GM18502 (cell line): ENCODE measurements at regions not wholly inside any gene's neighbourhood (a gene's known extent, or its start where the extent isn't known, plus 50 kb on each side); places are given as distances from the start of the nearest gene placed in this dataset.

Experiments used
- ATAC-seq: cut with Tn5 transposase; IDR thresholded peaks from one replicate; pipeline ENCODE4 v1.9.1; 2021; ENCODE audit warnings: mild to moderate bottlenecking; ENCODE audit not compliant: unreplicated experiment, poor library complexity

DNA sequence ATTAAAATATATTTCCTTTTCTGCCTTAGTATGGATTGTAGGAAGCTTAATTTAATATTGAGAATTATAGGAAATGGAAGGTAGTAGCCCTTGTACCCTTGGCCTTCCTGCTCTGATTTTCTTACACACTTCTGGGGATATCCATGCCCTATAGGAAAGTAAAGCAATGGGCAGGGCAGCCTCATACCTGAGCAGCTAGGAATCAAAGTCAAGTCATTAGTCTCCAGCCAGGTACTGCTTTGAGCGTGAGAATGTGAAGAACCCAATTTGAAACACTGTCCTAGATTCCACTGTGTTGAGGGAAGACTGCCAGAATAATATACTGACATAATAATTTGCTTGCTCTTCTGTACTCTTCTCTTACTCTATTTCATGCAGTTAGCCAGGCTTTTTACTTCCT is 51.0 kb upstream of the L3MBTL3 start:
- no peak for ATAC-seq

DNA sequence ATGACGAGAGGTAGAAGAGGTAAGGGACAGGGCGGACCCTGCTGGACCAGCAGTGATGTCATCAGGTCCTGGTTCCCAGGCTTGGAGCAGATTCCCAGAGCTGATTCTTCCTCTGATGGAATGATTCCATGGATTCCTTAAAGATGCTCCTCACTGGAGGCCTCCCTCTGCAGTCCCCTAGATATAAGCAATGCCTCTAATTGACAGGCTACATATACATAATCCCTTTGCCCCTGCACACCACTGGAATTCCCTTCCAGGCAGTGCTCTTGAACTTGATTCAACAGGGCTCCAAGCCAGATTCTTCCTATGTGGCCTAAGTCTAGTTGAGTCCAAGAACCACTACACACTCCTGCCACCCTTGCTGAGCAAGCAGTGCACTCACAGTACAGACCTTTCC is 52.3 kb upstream of the L3MBTL3 start:
- no peak for ATAC-seq

DNA sequence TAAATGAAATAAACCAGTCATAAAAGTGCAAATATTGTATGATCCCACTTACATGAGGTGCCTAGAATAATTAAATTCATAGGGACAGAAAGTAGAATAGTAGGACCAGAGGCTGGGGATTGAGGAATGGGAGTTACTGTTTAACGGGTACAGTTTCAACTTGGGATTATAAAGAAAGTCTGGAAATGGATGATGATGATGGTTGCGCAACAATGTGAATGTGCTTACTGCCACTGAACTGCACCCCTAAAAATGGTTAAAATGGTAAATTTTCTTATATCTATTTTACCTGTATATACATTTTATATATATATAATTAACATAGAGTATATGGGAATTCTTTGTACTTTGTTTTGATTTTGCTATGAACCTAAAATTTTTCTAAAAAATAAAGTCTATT is 53.3 kb upstream of the L3MBTL3 start:
- no peak for ATAC-seq

DNA sequence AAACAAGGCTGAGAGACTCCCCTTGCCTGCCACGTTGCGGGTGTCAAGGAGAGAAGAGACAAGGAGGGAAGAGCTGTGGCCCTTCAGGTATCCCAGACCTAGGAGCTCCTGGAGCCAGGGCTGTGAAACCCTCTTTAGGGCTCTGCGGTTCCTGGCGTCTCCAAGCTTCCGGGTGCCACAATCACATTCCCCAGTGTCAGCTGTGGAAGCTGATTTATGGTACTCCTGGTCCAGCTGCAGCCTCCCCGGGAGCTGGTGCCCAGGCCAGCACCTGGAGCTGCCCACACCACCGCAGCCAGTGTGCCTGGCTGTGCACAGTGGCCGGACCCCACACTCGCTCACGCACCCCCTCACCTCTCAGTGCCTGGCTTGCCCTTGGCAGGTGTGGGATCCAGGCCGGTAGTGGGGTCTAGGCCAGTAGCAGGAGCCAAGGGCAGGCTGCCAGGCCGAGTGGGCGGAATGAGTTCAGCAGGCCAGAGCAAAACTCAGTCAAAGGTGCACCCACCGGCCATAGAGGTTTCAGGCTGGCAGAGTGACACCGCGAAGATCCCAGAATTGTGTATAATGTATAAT is 58.9 kb upstream of the L3MBTL3 start:
- no peak for ATAC-seq

DNA sequence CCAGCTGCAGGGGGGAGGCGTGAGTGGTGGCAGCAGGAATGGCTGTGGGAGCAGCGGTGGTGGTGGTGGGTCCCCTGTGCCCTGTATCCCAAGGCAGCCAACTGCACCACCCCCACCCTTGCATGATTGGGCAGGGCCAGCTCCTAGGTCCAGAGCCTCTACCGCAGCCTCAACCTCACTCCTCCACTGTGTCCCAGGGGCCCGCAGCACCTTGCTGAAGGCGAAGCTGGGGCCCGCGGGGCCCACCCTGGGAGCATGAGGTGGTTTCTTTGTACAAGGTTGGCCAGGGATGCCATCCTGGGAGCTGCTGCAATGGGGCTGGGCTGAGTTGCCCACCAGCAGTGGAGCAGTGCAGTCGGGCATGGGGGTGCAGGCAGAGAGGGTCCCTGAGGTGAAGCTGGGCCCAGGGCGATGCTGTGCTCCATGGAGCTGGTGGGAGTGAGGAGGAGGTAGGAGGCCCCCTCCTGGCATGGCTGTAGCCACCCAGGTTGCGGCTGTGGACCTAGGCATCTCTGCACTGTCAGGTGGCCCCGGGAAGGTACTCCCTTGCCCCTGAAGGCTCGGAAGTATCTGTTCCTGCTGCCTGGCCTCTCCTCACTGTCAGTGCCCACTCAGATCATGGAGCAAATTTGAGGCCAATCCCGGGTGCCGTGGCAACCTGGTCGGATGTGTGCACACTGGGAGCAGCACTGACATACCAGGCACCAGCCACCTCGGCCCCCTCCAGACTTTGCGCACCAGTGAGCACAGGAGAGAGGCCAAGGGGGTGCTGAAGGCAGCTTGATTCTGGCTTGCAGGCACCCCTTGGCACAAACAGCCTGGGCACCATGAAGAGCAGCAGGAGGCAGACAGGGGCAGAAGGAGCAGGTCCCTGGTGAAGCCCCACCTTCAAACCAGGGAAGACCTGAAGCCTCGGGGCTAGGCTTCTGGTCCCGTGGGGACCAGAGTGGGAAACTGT is 60.2 kb upstream of the L3MBTL3 start:
- ATAC-seq: no peak

DNA sequence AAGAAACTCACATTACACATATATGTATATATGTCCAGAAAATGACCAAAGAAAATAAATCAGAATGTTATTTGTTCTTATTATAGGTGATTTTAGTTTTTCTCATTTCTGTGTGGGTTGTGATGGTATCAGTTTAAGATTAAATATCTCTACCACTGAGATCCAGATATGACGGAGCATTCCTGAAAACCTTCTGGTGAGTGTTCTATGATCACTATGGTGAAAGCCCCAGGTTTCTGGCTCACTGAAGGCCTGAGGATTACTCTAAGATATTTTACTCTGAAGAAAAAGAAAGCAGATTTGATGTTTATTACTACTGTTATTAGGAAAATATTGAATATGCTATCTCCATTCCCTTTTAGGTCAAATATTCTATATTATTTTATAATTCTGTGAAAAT is 62.8 kb upstream of the L3MBTL3 start:
- ATAC-seq: no peak

DNA sequence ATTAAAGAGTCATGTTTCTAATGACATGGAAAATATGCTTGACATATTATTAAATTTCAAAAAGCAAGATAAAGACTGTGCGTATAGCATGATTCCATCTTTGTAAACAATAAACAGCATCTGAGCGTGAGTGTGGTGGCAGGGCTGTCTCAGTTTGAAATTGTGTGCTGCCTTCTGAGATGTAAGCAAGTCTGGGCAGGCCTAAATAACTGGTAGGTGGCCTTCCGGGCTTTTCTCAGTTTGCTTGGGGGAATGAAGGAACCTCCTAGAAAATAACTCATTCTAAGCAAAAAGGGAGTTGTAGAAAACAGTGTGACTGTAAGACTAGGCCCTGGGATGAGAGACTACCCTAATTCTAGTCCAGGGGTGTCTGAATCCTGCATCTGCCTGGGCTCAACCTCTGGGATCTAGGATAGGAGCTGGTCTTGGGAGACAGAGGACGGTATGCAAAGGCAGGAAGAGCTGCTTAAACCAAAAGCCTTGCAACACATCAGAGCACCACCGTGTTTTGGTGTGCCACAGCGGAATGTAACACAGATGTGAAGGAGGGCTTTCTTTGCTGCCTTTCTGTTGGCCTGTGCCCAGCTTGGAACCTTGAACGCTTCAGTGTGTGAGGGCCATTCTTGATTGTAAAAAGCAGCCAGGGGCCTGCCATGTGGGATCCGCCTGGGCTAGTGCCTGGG is 63.5 kb upstream of the L3MBTL3 start:
- no peak for ATAC-seq

DNA sequence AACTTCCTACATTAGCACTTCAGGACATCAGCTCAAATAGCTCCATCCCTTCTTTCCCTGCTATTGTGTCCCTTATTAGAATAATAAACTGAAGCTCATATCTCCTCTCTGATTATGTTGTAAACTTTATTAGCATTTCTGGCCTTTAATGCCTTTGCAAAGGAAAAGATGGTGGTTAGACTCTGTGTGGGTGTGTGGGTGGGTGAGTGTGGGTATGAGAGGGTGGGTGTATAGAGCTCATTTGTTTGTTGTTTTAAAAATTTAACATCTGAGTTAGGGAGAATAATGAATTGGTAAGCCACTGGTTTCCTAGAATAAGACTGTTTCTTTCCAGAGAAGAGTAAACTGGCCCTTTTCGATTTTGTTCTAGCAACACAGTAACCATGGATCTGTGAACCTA is 70.6 kb upstream of the L3MBTL3 start:
- ATAC-seq: no peak

DNA sequence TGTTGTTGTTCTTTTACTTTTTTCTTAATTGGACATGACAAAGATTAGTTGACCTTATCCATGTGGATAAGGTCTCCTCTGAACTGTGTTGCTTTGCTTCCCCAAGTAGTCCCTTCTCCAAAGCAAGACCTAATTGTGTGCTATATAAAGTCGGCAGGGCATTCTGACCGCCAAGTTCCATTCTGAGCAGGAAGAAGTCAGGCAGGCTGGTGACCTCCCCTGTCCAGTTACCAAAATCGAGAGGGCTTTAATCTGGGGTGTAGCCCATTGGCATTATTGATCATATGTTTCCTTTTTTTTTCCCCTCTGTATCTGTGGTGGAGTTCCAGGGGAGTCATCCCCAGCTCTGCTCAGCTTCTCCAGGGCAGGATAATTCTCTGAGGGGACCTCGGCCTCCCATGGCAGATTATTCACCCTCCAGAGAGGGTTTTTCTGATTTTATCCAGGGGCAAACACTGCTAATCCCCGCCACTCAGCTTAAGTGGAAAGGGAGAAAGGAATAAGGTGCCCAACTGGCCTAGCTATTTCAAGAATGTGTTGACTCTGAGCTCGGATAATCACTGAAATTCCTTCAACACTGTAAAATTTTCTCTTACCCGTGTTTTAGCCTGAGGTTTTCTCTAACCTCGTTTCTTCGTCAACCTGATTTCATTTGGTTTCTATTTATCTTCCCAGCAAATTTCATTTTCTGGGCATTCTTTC is 71.8 kb upstream of the L3MBTL3 start:
- no peak for ATAC-seq

DNA sequence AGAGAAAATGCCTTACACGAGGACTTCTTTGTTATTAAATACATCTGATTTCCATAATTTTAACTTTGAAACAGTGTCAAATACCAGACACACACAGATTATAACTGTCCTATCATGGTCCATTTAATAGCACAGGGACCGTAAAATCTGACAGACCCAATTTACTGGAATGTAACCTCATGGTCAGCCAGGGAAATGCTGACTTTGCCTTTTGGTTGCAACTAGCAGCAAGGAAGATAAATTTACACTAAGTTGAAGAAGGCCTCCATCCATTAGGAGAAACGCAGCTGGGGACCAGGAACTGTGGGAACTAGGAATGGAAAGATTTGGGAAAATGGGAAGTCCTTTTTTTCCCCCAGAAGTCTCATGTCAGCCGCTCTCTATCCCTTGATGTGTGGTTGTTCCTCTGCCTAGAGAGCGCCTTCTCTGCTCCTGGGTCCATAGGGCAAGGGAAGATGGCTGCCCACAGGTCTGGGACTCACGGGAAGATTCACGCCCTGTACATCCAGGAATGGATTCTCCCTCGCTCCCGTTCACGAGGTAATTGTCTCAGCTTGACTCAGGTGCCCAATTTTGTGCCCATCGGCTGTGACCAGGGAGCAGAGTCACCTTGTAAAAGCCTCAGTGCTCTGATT is 74.6 kb upstream of the L3MBTL3 start:
- no peak for ATAC-seq

DNA sequence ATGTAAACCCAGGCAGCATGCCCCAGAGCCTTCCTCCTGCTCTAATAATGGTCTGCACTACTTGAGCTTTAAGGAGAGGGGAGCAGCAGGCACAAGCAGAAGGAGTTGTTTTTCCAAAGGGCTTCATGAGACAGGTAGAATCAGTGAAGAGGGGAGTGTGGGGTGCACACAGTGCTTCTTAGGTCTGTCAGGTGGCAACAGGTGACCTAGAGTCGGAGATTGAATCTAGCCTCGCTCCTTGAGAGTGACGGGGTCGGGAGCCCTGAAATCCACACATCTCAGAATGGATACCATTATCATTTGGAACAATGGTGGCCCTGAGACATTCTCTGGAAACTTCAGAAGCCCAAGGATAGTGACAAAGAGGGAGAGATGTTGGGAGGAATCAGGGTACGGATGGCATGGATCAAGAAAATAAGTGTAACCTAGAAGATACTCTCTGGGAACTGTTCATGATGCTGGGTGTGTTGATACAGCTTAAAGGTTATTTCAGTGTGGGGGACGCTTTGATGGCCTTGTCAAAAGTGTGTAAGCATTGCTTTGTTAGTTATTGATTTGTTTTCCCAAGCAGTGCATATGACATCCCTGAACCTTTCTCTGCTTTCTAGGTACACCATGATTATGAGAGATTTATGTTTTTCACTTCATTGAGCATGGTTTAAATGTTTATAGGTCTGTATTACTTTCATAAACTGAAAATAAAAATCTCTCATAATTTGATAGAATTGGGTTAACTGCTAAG is 77.8 kb upstream of the L3MBTL3 start:
- no peak for ATAC-seq

DNA sequence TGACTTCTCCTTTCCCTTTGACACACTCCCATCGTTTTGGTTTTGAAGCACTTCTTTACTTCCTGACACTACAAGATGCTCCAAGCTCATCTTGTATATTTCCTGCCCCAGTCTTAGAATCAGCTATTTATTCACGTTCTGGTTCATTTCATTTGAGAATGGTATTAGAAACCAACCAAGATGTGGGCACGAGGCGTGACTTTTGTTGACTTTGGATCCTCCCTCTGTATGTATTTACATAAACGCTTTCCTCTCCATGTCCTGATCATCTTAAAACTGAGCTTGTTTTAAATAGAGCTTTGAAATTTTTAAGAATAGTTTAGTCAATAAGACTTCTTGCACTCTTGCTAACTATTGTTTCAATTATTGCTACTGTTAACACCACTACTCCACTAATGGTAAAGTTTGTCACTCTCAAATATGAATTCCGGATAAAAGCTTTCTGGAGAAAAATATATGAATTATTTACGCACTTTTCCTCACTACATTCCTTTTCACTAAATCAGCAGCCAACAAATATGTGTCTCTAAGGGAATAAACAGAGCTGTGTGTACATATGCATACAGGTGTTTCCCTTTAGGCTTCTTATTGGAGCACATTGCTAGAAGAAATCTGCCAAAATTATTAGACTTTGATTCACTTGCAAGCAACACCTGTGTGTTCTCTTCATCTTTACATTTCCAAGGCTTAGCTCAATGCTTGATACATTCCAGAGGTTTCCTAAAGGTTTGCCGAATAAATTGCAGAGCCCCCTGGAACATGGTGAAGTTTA is 77.3 kb upstream of the TMEM244 start:
- no peak for ATAC-seq

DNA sequence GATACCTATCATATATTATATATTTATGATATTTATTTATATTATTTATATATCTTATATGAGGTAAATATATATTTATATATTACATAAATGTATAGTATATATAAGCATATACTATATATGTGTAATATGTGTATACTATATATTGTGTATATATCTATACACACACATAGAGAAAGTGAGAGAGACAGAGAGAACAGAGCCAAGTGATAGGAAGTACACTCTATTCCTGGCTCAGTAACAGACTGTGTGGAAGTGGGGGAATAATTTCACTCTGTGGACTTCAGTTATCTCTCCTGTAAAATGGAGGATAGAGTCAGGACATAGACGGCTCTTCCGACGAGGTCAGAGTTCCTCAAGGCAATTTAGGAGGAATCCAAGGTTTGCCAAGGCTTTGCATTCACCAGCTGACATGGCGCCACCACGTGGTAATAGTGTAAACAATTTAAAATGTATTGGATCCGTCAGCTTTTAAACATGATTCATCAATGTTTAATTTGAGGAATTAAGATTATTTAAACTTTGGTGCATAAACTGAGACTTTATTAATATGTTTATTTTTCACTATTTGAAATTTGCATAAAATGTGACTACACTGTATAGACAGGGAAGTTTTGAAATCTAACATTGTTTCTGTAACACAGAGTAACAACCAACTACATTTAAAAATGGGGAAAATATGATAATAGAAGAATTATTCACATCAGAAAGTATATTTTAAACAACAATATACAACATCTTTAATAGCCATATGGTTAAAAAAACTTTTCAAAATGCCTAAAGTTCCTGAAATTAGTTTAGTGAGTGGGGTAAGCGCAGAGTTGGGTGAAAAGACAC is 75.4 kb upstream of the TMEM244 start:
- ATAC-seq: peak; percentile 74

DNA sequence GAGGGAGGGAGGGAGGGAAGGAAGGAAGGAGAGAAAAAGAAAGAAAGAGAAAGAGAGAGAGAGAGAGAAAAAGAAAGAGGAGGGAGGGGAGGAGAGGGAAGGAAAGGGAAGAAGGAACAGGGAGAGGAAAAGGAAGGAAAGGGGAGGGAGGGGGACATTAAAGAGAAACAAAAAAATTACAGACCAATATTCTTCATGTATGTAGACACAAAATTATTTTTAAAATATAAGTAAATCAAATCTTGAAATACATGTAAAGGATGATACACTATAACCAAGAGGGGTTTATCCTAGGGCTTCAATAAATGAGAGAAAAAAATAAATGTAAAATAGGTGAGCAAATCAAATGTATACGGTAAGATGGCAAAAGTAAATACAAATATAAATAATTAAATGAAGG is 71.2 kb upstream of the TMEM244 start:
- ATAC-seq: no peak

DNA sequence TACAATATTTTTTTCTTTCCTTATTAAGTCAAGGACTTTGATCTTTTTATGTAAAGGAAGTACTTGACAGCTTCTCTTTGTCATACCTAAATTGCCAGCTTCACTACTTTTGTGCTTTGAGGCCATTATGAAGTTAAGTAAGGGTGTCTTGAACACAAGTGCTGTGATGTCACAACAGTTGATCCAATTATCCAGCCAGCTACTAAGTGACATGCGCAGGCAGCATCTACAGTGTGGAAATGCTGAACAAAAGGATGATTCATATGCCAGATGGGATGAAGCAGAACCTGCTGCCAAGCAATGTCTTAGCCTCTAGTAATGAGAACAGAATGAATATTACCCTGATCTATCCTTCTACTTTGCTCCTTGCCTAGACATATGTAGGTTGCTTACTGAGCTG is 68.3 kb upstream of the TMEM244 start:
- no peak for ATAC-seq

DNA sequence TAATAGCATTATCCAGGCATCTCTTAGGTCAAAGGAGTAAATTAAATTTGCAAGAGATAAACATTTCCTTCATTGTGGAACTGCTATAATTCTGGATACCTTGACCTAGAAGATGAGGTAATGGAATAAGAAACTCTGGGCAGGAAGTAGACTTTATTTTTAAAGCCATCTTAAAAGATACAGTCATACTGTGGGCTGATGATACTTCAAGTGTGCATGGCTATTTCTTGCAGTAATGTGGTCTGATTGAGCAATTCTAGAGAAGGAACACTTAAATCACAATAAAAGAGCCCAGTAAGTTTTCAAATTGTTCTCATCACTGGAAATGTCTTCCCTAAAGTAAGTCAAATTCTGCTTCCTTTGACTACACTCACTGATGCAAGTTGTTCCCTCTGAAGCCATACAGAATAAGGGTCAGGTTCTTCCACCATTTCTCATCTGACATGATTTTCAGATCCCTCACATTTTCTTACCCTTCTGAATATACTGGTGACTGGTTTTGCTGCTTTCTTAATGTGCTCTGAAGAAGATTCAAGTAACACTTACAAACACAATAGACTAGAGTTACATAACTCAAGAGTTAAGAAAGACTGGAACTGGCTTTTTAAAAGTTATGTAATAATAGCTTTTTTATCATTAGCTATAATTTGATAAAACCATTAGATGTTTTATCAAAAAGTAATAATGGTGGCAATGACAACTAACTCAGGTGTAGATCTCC is 62.6 kb upstream of the TMEM244 start:
- ATAC-seq: no peak

DNA sequence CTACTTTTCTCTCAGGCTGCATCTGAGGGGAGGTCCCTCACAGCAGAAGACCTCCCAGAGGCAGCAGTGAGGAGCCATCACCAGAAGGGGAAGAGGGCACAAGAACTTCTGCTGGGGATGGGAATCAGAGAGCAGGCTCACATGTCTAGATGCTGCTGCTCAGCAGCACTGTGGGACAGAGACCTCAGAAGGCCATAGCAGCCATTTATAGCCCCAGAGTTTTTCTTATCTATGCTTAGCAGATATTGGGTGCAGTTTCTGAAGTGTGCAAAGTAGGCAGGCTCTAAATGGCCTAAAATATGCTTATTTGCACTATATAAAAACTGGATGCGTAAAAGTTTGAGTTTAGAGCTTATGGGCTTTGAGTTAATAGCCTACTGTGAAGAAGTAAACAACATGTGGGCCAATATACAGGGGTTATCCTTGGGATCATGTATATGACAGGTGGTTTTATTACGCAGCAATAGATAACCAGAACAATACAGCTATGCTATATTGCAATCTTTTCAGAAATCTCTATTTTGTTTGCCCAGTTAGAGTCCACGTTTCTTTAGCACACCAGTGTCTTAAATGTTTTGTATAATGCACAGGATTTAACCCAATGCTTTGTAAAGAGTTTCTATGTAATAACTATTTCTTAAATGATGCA is 60.2 kb upstream of the TMEM244 start:
- ATAC-seq: no peak
